ENCODE measurements at regions not wholly inside any gene's neighbourhood (a gene's known extent, or its start where the extent isn't known, plus 50 kb on each side); places are given as distances from the start of the nearest gene placed in this dataset.

DNA sequence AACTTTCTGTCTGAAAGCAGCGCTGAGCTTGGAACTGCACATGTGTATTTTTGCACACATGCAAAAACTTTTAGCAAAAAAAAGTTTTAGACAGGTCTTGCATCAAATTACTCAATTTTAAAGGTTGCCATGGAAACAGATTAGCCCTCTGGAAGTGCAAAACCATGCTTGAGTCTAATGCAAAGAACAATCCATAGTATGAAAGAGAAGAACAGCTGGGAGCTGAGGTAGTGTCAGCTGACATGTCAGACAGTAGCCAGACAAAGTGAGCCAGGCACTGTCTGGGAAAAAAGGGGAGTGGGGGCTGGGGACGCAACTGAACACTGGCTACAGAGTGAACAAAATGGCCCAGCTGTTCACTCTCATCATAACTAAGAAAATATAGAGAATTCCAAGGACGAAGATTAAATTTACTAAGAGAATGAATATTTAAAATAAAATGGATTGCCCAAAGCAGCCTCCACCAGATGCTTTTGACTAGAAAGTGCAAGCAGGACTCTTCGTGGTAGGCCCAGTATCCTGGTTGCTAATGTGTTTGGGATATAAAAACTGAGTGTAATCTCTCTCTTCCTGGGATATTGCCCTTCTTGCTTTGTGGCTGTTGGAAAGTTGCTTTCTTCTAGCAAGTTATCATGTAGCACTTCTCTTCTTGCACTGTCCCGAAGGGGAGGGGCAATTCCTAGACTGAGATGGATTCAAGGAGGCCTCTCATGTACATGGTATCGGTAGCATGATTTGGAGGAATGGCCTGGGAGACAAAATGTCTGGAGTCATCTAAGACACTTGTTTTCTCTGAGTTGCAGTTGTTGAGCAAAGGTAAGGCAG lies 434.1 kb upstream of the FAT3 start:
- TF ChIP-seq CTCF (IDR thresholded peaks at IDR 0.05) (no peak), POLR2AphosphoS5 (IDR thresholded peaks at IDR 0.05; ENCODE audit: low read depth, low read length) (no peak), SIN3A (IDR thresholded peaks at IDR 0.05; ENCODE audit: borderline replicate concordance, insufficient read depth, low read depth, low read length) (no peak)
